ENCODE measurements at regions not wholly inside any gene's neighbourhood (a gene's known extent, or its start where the extent isn't known, plus 50 kb on each side); places are given as distances from the start of the nearest gene placed in this dataset.

- H3K9me3 Mint-ChIP-seq = peaks cover 0 to 5% (median 0%) of the 10 kb centered on the region in 7 donors
- H3K27ac Mint-ChIP-seq = no peak overlapping the region
- Histone ChIP-seq H3K36me3 (ENCODE audit: control insufficient read depth, insufficient read depth, low read length) (no peaks in the 10 kb centered on the region), H3K9me3 (ENCODE audit: control insufficient read depth in 2 of 2, low read length in 2 of 2) (no peaks in the 10 kb centered on the region), H3K4me1 (ENCODE audit: control insufficient read depth, insufficient read depth, low read length, poor library complexity, severe bottlenecking) (no peaks in the 10 kb centered on the region), H3K4me3 (ENCODE audit: low read depth, low read length) (no peak overlapping the region), H3K27me3 (ENCODE audit: control insufficient read depth, insufficient read depth, low read length) (no peaks in the 10 kb centered on the region), H3K27ac (ENCODE audit: insufficient read depth, low read length, poor library complexity, severe bottlenecking) (no peak overlapping the region)
- H3K4me3 Mint-ChIP-seq = no peak overlapping the region
- no peaks in the 10 kb centered on the region for H3K27me3 Mint-ChIP-seq
- DNase-seq (no peak), ATAC-seq (ENCODE audit: low read depth in 2 of 2) (no peak)
- H3K36me3 Mint-ChIP-seq = no peaks in the 10 kb centered on the region
- no peaks in the 10 kb centered on the region for H3K4me1 Mint-ChIP-seq
These were observed 130.4 kb upstream of the CRBN start for GRCh38 chr3:3309887-3310286.

GRCh38 chr3:3308809-3309208, 129.3 kb upstream of the CRBN start:
- H3K4me3 ChIP-seq (ENCODE audit: low read depth, low read length) = no peak overlapping the region
- H3K36me3 Mint-ChIP-seq = no peaks in the 10 kb centered on the region
- no peak overlapping the region for H3K27ac Mint-ChIP-seq
- H3K36me3 ChIP-seq (ENCODE audit: control insufficient read depth, insufficient read depth, low read length) = no peaks in the 10 kb centered on the region
- H3K4me3 Mint-ChIP-seq = no peak overlapping the region
- no peaks in the 10 kb centered on the region for H3K9me3 ChIP-seq (ENCODE audit: control insufficient read depth in 2 of 2, low read length in 2 of 2)
- no peaks in the 10 kb centered on the region for H3K4me1 Mint-ChIP-seq
- no peaks in the 10 kb centered on the region for H3K27me3 ChIP-seq (ENCODE audit: control insufficient read depth, insufficient read depth, low read length)
- no peak for ATAC-seq (ENCODE audit: low read depth in 2 of 2)
- H3K27me3 Mint-ChIP-seq = no peaks in the 10 kb centered on the region
- no peak for DNase-seq
- no peaks in the 10 kb centered on the region for H3K4me1 ChIP-seq (ENCODE audit: control insufficient read depth, insufficient read depth, low read length, poor library complexity, severe bottlenecking)
- peaks cover 0 to 5% (median 0%) of the 10 kb centered on the region in 7 donors for H3K9me3 Mint-ChIP-seq
- no peak overlapping the region for H3K27ac ChIP-seq (ENCODE audit: insufficient read depth, low read length, poor library complexity, severe bottlenecking)

- no peaks in the 10 kb centered on the region for H3K27me3 ChIP-seq (ENCODE audit: control insufficient read depth, insufficient read depth, low read length)
- ATAC-seq (ENCODE audit: low read depth in 2 of 2) (no peak), DNase-seq (no peak)
- H3K4me3 ChIP-seq (ENCODE audit: low read depth, low read length) = no peak overlapping the region
- H3K9me3 ChIP-seq (ENCODE audit: control insufficient read depth in 2 of 2, low read length in 2 of 2) = no peaks in the 10 kb centered on the region
- no peaks in the 10 kb centered on the region for H3K36me3 Mint-ChIP-seq
- no peak overlapping the region for H3K4me3 Mint-ChIP-seq
- no peak overlapping the region for H3K27ac ChIP-seq (ENCODE audit: insufficient read depth, low read length, poor library complexity, severe bottlenecking)
- H3K27me3 Mint-ChIP-seq = no peaks in the 10 kb centered on the region
- peaks cover 0 to 5% (median 0%) of the 10 kb centered on the region in 7 donors for H3K9me3 Mint-ChIP-seq
- H3K4me1 Mint-ChIP-seq = no peaks in the 10 kb centered on the region
- no peak overlapping the region for H3K27ac Mint-ChIP-seq
- H3K4me1 ChIP-seq (ENCODE audit: control insufficient read depth, insufficient read depth, low read length, poor library complexity, severe bottlenecking) = no peaks in the 10 kb centered on the region
- H3K36me3 ChIP-seq (ENCODE audit: control insufficient read depth, insufficient read depth, low read length) = no peaks in the 10 kb centered on the region
These were observed 128.0 kb upstream of the CRBN start for GRCh38 chr3:3307491-3307890.

- no peak overlapping the region for H3K4me3 Mint-ChIP-seq
- H3K4me1 Mint-ChIP-seq = no peaks in the 10 kb centered on the region
- no peak for ATAC-seq (ENCODE audit: low read depth in 2 of 2)
These were observed 126.3 kb upstream of the CRBN start for GRCh38 chr3:3305841-3306240.

GRCh38 chr3:3305084-3305483, 125.6 kb upstream of the CRBN start:
- H3K36me3 Mint-ChIP-seq = no peaks in the 10 kb centered on the region
- H3K4me3 ChIP-seq (ENCODE audit: low read depth, low read length) = no peak overlapping the region
- H3K27me3 Mint-ChIP-seq = no peaks in the 10 kb centered on the region
- no peaks in the 10 kb centered on the region for H3K9me3 ChIP-seq (ENCODE audit: control insufficient read depth in 2 of 2, low read length in 2 of 2)
- ATAC-seq (ENCODE audit: low read depth in 2 of 2) = no peak
- no peaks in the 10 kb centered on the region for H3K27me3 ChIP-seq (ENCODE audit: control insufficient read depth, insufficient read depth, low read length)
- DNase-seq = no peak
- no peaks in the 10 kb centered on the region for H3K4me1 ChIP-seq (ENCODE audit: control insufficient read depth, insufficient read depth, low read length, poor library complexity, severe bottlenecking)
- H3K27ac ChIP-seq (ENCODE audit: insufficient read depth, low read length, poor library complexity, severe bottlenecking) = no peak overlapping the region
- no peaks in the 10 kb centered on the region for H3K36me3 ChIP-seq (ENCODE audit: control insufficient read depth, insufficient read depth, low read length)
- H3K4me1 Mint-ChIP-seq = no peaks in the 10 kb centered on the region
- H3K27ac Mint-ChIP-seq = no peak overlapping the region
- peaks cover 0 to 3% (median 0%) of the 10 kb centered on the region in 7 donors for H3K9me3 Mint-ChIP-seq
- H3K4me3 Mint-ChIP-seq = no peak overlapping the region

More at GRCh38 chr3:3305841-3306240, 126.3 kb upstream of the CRBN start:
- no peak for DNase-seq
- Histone ChIP-seq H3K9me3 (ENCODE audit: control insufficient read depth in 2 of 2, low read length in 2 of 2) (no peaks in the 10 kb centered on the region), H3K27ac (ENCODE audit: insufficient read depth, low read length, poor library complexity, severe bottlenecking) (no peak overlapping the region), H3K36me3 (ENCODE audit: control insufficient read depth, insufficient read depth, low read length) (no peaks in the 10 kb centered on the region), H3K4me1 (ENCODE audit: control insufficient read depth, insufficient read depth, low read length, poor library complexity, severe bottlenecking) (no peaks in the 10 kb centered on the region), H3K4me3 (ENCODE audit: low read depth, low read length) (no peak overlapping the region), H3K27me3 (ENCODE audit: control insufficient read depth, insufficient read depth, low read length) (no peaks in the 10 kb centered on the region)
- H3K36me3 Mint-ChIP-seq = no peaks in the 10 kb centered on the region
- no peaks in the 10 kb centered on the region for H3K27me3 Mint-ChIP-seq
- peaks cover 0 to 4% (median 0%) of the 10 kb centered on the region in 7 donors for H3K9me3 Mint-ChIP-seq
- no peak overlapping the region for H3K27ac Mint-ChIP-seq

GRCh38 chr3:3303636-3304035, 124.1 kb upstream of the CRBN start:
- Histone ChIP-seq H3K9me3 (ENCODE audit: control insufficient read depth in 2 of 2, low read length in 2 of 2) (no peaks in the 10 kb centered on the region), H3K27me3 (ENCODE audit: control insufficient read depth, insufficient read depth, low read length) (no peaks in the 10 kb centered on the region), H3K4me3 (ENCODE audit: low read depth, low read length) (no peak overlapping the region), H3K36me3 (ENCODE audit: control insufficient read depth, insufficient read depth, low read length) (no peaks in the 10 kb centered on the region), H3K4me1 (ENCODE audit: control insufficient read depth, insufficient read depth, low read length, poor library complexity, severe bottlenecking) (no peaks in the 10 kb centered on the region), H3K27ac (ENCODE audit: insufficient read depth, low read length, poor library complexity, severe bottlenecking) (no peak overlapping the region)
- Mint-ChIP-seq H3K27me3 (no peaks in the 10 kb centered on the region), H3K4me1 (no peaks in the 10 kb centered on the region), H3K9me3 (peaks cover 0 to 2% (median 0%) of the 10 kb centered on the region in 7 donors), H3K36me3 (no peaks in the 10 kb centered on the region), H3K4me3 (no peak overlapping the region), H3K27ac (no peak overlapping the region)
- DNase-seq = no peak
- no peak for ATAC-seq (ENCODE audit: low read depth in 2 of 2)

GRCh38 chr3:3302964-3303363, 123.5 kb upstream of the CRBN start:
- H3K4me3 Mint-ChIP-seq = no peak overlapping the region
- H3K36me3 ChIP-seq (ENCODE audit: control insufficient read depth, insufficient read depth, low read length) = no peaks in the 10 kb centered on the region
- no peak overlapping the region for H3K4me3 ChIP-seq (ENCODE audit: low read depth, low read length)
- peaks cover 0 to 3% (median 0%) of the 10 kb centered on the region in 4 donors for H3K4me1 Mint-ChIP-seq
- peaks cover 0 to 5% (median 0%) of the 10 kb centered on the region in 7 donors for H3K9me3 Mint-ChIP-seq
- no peaks in the 10 kb centered on the region for H3K4me1 ChIP-seq (ENCODE audit: control insufficient read depth, insufficient read depth, low read length, poor library complexity, severe bottlenecking)
- H3K9me3 ChIP-seq (ENCODE audit: control insufficient read depth in 2 of 2, low read length in 2 of 2) = no peaks in the 10 kb centered on the region
- DNase-seq (no peak), ATAC-seq (ENCODE audit: low read depth in 2 of 2) (no peak)
- no peak overlapping the region for H3K27ac ChIP-seq (ENCODE audit: insufficient read depth, low read length, poor library complexity, severe bottlenecking)
- no peaks in the 10 kb centered on the region for H3K36me3 Mint-ChIP-seq
- H3K27me3 ChIP-seq (ENCODE audit: control insufficient read depth, insufficient read depth, low read length) = no peaks in the 10 kb centered on the region
- H3K27ac Mint-ChIP-seq = no peak overlapping the region
- no peaks in the 10 kb centered on the region for H3K27me3 Mint-ChIP-seq

- Histone ChIP-seq H3K9me3 (ENCODE audit: control insufficient read depth in 2 of 2, low read length in 2 of 2) (no peaks in the 10 kb centered on the region), H3K4me1 (ENCODE audit: control insufficient read depth, insufficient read depth, low read length, poor library complexity, severe bottlenecking) (no peaks in the 10 kb centered on the region), H3K27ac (ENCODE audit: insufficient read depth, low read length, poor library complexity, severe bottlenecking) (no peak overlapping the region), H3K36me3 (ENCODE audit: control insufficient read depth, insufficient read depth, low read length) (no peaks in the 10 kb centered on the region), H3K4me3 (ENCODE audit: low read depth, low read length) (no peak overlapping the region), H3K27me3 (ENCODE audit: control insufficient read depth, insufficient read depth, low read length) (no peaks in the 10 kb centered on the region)
- Mint-ChIP-seq H3K27ac (no peak overlapping the region), H3K4me1 (peaks cover 0 to 10% (median 0%) of the 10 kb centered on the region in 4 donors), H3K36me3 (no peaks in the 10 kb centered on the region), H3K4me3 (no peak overlapping the region), H3K9me3 (peaks cover 0 to 5% (median 0%) of the 10 kb centered on the region in 7 donors), H3K27me3 (no peaks in the 10 kb centered on the region)
- ATAC-seq (ENCODE audit: low read depth in 2 of 2) = no peak
- no peak for DNase-seq
These were observed 122.0 kb upstream of the CRBN start for GRCh38 chr3:3301476-3301875.
